Loucy (cell line): ENCODE measurements at regions not wholly inside any gene's neighbourhood (a gene's known extent, or its start where the extent isn't known, plus 50 kb on each side); places are given as distances from the start of the nearest gene placed in this dataset.

Experiments
- EZH2phosphoT487 ChIP-seq: fragments of 200-600 bp; IDR thresholded peaks from 2 replicates; pipeline ENCODE4 v1.6.1; 2018; ENCODE audit warnings: antibody characterized with exemption, mild to moderate bottlenecking, moderate library complexity, borderline replicate concordance
- TF ChIP-seq, protein P1 (sequence below): fragments of 200-600 bp; sonication (generic); conservative IDR thresholded peaks from 2 replicates; pipeline ENCODE4 v1.5.1; 2014; ENCODE audit warnings: mild to moderate bottlenecking, antibody characterized with exemption, low read length

DNA sequence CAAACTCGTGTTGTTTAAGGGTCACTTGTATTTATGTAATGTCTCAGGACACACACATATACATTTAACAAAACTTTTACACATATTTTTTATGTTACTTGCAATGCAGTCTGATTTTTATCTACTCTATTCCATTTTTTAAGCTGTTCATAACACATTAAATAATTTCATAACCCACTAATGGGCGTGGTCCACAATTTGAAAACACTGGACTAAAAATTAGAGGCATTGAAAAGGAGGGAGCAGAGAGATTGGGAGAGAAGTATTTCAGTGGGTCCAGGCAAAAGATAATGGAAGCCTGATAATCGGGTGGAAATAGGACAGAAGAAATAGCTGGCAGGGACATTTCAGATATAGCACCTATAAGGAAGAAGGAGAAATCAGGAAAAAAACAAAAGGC is 597.3 kb upstream of the CLINT1 start:
- TF ChIP-seq, protein P1, sequence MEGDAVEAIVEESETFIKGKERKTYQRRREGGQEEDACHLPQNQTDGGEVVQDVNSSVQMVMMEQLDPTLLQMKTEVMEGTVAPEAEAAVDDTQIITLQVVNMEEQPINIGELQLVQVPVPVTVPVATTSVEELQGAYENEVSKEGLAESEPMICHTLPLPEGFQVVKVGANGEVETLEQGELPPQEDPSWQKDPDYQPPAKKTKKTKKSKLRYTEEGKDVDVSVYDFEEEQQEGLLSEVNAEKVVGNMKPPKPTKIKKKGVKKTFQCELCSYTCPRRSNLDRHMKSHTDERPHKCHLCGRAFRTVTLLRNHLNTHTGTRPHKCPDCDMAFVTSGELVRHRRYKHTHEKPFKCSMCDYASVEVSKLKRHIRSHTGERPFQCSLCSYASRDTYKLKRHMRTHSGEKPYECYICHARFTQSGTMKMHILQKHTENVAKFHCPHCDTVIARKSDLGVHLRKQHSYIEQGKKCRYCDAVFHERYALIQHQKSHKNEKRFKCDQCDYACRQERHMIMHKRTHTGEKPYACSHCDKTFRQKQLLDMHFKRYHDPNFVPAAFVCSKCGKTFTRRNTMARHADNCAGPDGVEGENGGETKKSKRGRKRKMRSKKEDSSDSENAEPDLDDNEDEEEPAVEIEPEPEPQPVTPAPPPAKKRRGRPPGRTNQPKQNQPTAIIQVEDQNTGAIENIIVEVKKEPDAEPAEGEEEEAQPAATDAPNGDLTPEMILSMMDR = no peak
- no peak for TF ChIP-seq EZH2phosphoT487
